ENCODE measurements at regions not wholly inside any gene's neighbourhood (a gene's known extent, or its start where the extent isn't known, plus 50 kb on each side); places are given as distances from the start of the nearest gene placed in this dataset.

- H3K9me3 ChIP-seq (ENCODE audit: control insufficient read depth in 1 of 2, insufficient read depth in 1 of 2, low read depth in 1 of 2, low read length in 2 of 2): no peaks in the 10 kb centered on the region
- no peak overlapping the region for H3K27ac ChIP-seq (ENCODE audit: low read depth, low read length)
- no peaks in the 10 kb centered on the region; a peak in 1 of 4 replicates for H3K36me3 ChIP-seq (ENCODE audit: control insufficient read depth in 1 of 2, insufficient read depth in 2 of 2, low read length in 2 of 2)
- ChIA-PET CTCF (no interaction called here), RAD21 (ENCODE audit: low non-redundant PET in 1 of 2, low total read pairs in 2 of 2, uncharacterized antibody in 2 of 2, unreplicated experiment in 2 of 2) (no interaction called here), POLR2A (no interaction called here)
- DNase-seq (ENCODE audit: low read depth, low spot score) (no peak), ATAC-seq (no peak)
- no peak overlapping the region for H3K4me2 ChIP-seq (ENCODE audit: low read length)
- H3K4me3 ChIP-seq (replicated peaks in 1 of 2; ENCODE audit: low read depth in 1 of 2, low read length in 2 of 2): no peak overlapping the region
- no peak overlapping the region for H3K9ac ChIP-seq (ENCODE audit: low read length)
- intact Hi-C loops (cut with micrococcal nuclease): loop anchor here (10.0 kb wide), 1 partner anchor 96 kb away; no protein-coding TSS in a partner anchor
- H2AFZ ChIP-seq (ENCODE audit: low read depth, low read length, poor library complexity, severe bottlenecking): no peak overlapping the region
- no TSS peak for BruUV-seq (replicated peaks)
- H3K27me3 ChIP-seq (ENCODE audit: insufficient read depth, low read length): no peaks in the 10 kb centered on the region
- H3K79me2 ChIP-seq (ENCODE audit: insufficient read depth, low read length): peaks cover 7% of the 10 kb centered on the region; the same call in 1 of the 2 replicates
- no peaks in the 10 kb centered on the region for H3K9me2 ChIP-seq (ENCODE audit: insufficient read depth)
- TF ChIP-seq SP1 (IDR thresholded peaks at IDR 0.05; ENCODE audit: low read depth): no peak
- no peak for TF ChIP-seq ATF3 (IDR thresholded peaks at IDR 0.05)
- no peak for TF ChIP-seq EZH2phosphoT487 (IDR thresholded peaks at IDR 0.05; ENCODE audit: borderline replicate concordance)
- no peak for TF ChIP-seq RAD21 (IDR thresholded peaks at IDR 0.05; ENCODE audit: low read depth)
- no peak for TF ChIP-seq CEBPB (IDR thresholded peaks at IDR 0.05; ENCODE audit: low read depth)
- TF ChIP-seq SIN3A (IDR thresholded peaks at IDR 0.05; ENCODE audit: low read depth): no peak
- TF ChIP-seq ELF1 (IDR thresholded peaks at IDR 0.05; ENCODE audit: borderline replicate concordance, low read depth): no peak
- no peak for TF ChIP-seq JUND (IDR thresholded peaks at IDR 0.05)
- no peak for TF ChIP-seq CBX3 (IDR thresholded peaks at IDR 0.05; ENCODE audit: low read depth)
- H3K4me1 ChIP-seq (ENCODE audit: control insufficient read depth in 1 of 2, insufficient read depth in 2 of 2, low read length in 2 of 2): no peaks in the 10 kb centered on the region
- H4K20me1 ChIP-seq (ENCODE audit: insufficient read depth): no peaks in the 10 kb centered on the region
These were observed 296.9 kb downstream of the BRD1 start for GRCh38 chr22:49530671-49531367.

GRCh38 chr22:49528420-49528720 is 299.3 kb downstream of the BRD1 start:
- POLR2A ChIA-PET: no interaction called here
- RAD21 ChIA-PET (ENCODE audit: low non-redundant PET in 1 of 2, low total read pairs in 2 of 2, uncharacterized antibody in 2 of 2, unreplicated experiment in 2 of 2): no interaction called here
- BruUV-seq (replicated peaks): no TSS peak
- Histone ChIP-seq H3K9me3 (ENCODE audit: control insufficient read depth in 1 of 2, insufficient read depth in 1 of 2, low read depth in 1 of 2, low read length in 2 of 2) (no peaks in the 10 kb centered on the region), H3K4me1 (ENCODE audit: control insufficient read depth in 1 of 2, insufficient read depth in 2 of 2, low read length in 2 of 2) (no peaks in the 10 kb centered on the region), H3K79me2 (ENCODE audit: insufficient read depth, low read length) (peaks cover 7% of the 10 kb centered on the region; the same call in 1 of the 2 replicates), H3K36me3 (ENCODE audit: control insufficient read depth in 1 of 2, insufficient read depth in 2 of 2, low read length in 2 of 2) (no peaks in the 10 kb centered on the region; a peak in 1 of 4 replicates), H3K27ac (ENCODE audit: low read depth, low read length) (no peak overlapping the region), H2AFZ (ENCODE audit: low read depth, low read length, poor library complexity, severe bottlenecking) (no peak overlapping the region), H3K9me2 (ENCODE audit: insufficient read depth) (no peaks in the 10 kb centered on the region), H3K9ac (ENCODE audit: low read length) (no peak overlapping the region), H3K27me3 (ENCODE audit: insufficient read depth, low read length) (no peaks in the 10 kb centered on the region), H3K4me3 (replicated peaks in 1 of 2; ENCODE audit: low read depth in 1 of 2, low read length in 2 of 2) (no peak overlapping the region), H4K20me1 (ENCODE audit: insufficient read depth) (no peaks in the 10 kb centered on the region), H3K4me2 (ENCODE audit: low read length) (no peak overlapping the region)
- DNase-seq (ENCODE audit: low read depth, low spot score): no peak
- intact Hi-C loops (cut with micrococcal nuclease): no loop called here
- TF ChIP-seq CEBPB (IDR thresholded peaks at IDR 0.05; ENCODE audit: low read depth) (no peak), SIN3A (IDR thresholded peaks at IDR 0.05; ENCODE audit: low read depth) (no peak), MAX (IDR thresholded peaks at IDR 0.05) (no peak), SP1 (IDR thresholded peaks at IDR 0.05; ENCODE audit: low read depth) (no peak), FOSL1 (IDR thresholded peaks at IDR 0.05; ENCODE audit: low read depth) (no peak), CTCF (IDR thresholded peaks at IDR 0.05 in 2 of 3, conservative IDR thresholded peaks at IDR 0.05 in 1 of 3; ENCODE audit: borderline replicate concordance in 1 of 3, insufficient read depth in 1 of 3, low read depth in 2 of 3, low read length in 2 of 3) (no peak), REST (IDR thresholded peaks at IDR 0.05; ENCODE audit: low read depth) (no peak)
- no peak for ATAC-seq
- CTCF ChIA-PET: no interaction called here
